ENCODE measurements at regions not wholly inside any gene's neighbourhood (a gene's known extent, or its start where the extent isn't known, plus 50 kb on each side); places are given as distances from the start of the nearest gene placed in this dataset.

- Histone ChIP-seq H3K4me3 (ENCODE audit: insufficient read depth, low read depth, low read length) (no peak overlapping the region), H3K9me3 (ENCODE audit: control insufficient read depth, low read length) (no peaks in the 10 kb centered on the region), H3K27me3 (ENCODE audit: control insufficient read depth, insufficient read depth, low read length, poor library complexity, severe bottlenecking) (no peaks in the 10 kb centered on the region), H3K36me3 (ENCODE audit: control insufficient read depth, insufficient read depth, low read length) (no peaks in the 10 kb centered on the region), H3K4me1 (ENCODE audit: control insufficient read depth, insufficient read depth, low read length) (no peaks in the 10 kb centered on the region), H3K27ac (ENCODE audit: insufficient read depth, low read depth, low read length, poor library complexity, severe bottlenecking) (no peak overlapping the region)
- 92 to 100% methylated on average over 1 of the region's 2 CpGs for WGBS, 2 experiments
Observed at GRCh38 chr6:104585646-104586045, 274.1 kb downstream of the HACE1 start.

- no peak overlapping the region for H3K4me3 ChIP-seq (ENCODE audit: insufficient read depth, low read depth, low read length)
- no peaks in the 10 kb centered on the region for H3K36me3 ChIP-seq (ENCODE audit: control insufficient read depth, insufficient read depth, low read length)
- no peaks in the 10 kb centered on the region for H3K9me3 ChIP-seq (ENCODE audit: control insufficient read depth, low read length)
- no peaks in the 10 kb centered on the region for H3K4me1 ChIP-seq (ENCODE audit: control insufficient read depth, insufficient read depth, low read length)
- no peak overlapping the region for H3K27ac ChIP-seq (ENCODE audit: insufficient read depth, low read depth, low read length, poor library complexity, severe bottlenecking)
- no peaks in the 10 kb centered on the region for H3K27me3 ChIP-seq (ENCODE audit: control insufficient read depth, insufficient read depth, low read length, poor library complexity, severe bottlenecking)
Observed at GRCh38 chr6:104580452-104580851, 279.3 kb downstream of the HACE1 start.

DNA sequence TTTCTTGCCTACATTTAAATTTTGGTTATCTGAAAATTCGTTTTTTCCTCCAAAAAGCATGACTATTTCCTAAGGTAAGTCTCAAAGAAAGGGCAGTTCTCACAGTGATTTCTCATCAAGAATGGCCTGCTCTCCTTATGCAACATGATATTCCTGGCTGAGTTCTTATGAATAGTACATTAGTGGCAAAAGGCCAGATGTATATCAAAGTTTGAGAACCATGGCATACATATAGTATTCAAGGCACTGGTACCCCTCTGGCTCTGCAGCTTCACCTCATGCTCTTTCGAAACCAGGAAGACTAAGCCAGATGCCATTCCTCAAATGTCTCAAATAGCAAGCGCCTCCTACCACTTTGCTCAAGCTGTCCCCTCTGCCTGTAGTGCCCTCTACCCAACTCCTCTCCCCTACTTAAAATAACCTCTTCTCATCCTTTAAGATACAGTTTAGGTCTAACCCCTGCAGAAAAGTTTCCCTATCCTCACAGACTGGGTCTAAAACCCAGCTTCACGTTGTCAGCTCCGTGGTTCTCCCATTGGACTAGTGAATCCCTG lies 280.3 kb downstream of the HACE1 start:
- WGBS, 2 experiments = 88 to 91% methylated on average over 5 of the region's 5 CpGs
- Histone ChIP-seq H3K36me3 (ENCODE audit: control insufficient read depth, insufficient read depth, low read length) (no peaks in the 10 kb centered on the region), H3K4me1 (ENCODE audit: control insufficient read depth, insufficient read depth, low read length) (no peaks in the 10 kb centered on the region), H3K9me3 (ENCODE audit: control insufficient read depth, low read length) (no peaks in the 10 kb centered on the region), H3K27me3 (ENCODE audit: control insufficient read depth, insufficient read depth, low read length, poor library complexity, severe bottlenecking) (no peaks in the 10 kb centered on the region), H3K4me3 (ENCODE audit: insufficient read depth, low read depth, low read length) (no peak overlapping the region), H3K27ac (ENCODE audit: insufficient read depth, low read depth, low read length, poor library complexity, severe bottlenecking) (no peak overlapping the region)

GRCh38 chr6:104575536-104575935 lies 284.2 kb downstream of the HACE1 start:
- no peaks in the 10 kb centered on the region for H3K27me3 ChIP-seq (ENCODE audit: control insufficient read depth, insufficient read depth, low read length, poor library complexity, severe bottlenecking)
- H3K9me3 ChIP-seq (ENCODE audit: control insufficient read depth, low read length) = no peaks in the 10 kb centered on the region
- H3K4me3 ChIP-seq (ENCODE audit: insufficient read depth, low read depth, low read length) = no peak overlapping the region
- no peaks in the 10 kb centered on the region for H3K36me3 ChIP-seq (ENCODE audit: control insufficient read depth, insufficient read depth, low read length)
- no peak overlapping the region for H3K27ac ChIP-seq (ENCODE audit: insufficient read depth, low read depth, low read length, poor library complexity, severe bottlenecking)
- no peaks in the 10 kb centered on the region for H3K4me1 ChIP-seq (ENCODE audit: control insufficient read depth, insufficient read depth, low read length)

DNA sequence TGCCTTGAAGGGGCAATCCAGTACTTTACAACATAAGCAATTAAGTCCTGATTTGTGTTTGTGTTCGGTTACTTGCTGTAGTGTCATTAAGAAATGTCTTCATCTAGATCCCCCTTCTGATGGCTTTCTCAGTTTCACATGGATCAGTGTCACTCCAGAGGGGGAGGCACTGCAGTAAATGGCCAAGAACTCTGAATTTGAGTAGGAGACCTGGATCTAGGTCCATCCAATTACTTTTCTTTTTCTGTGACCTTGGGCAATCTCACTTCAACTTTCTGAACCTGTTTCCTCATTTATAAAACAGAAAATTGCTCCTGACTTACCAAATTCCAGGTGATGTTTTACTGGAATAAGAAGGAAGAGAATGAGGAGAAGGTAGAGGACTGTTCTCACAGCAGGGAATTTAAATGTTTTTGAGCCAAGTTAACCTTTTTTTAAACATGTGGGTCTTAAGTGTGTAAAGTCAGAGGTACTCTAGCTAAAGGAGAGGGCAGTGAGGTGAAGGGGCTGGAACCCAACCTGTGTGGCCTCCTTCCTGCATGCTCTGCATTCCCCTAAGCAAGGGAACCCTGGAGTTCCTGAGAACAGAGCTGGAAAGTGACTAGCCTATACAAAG lies 285.5 kb downstream of the HACE1 start:
- no peaks in the 10 kb centered on the region for H3K27me3 ChIP-seq (ENCODE audit: control insufficient read depth, insufficient read depth, low read length, poor library complexity, severe bottlenecking)
- H3K4me3 ChIP-seq (ENCODE audit: insufficient read depth, low read depth, low read length) = no peak overlapping the region
- no peak overlapping the region for H3K27ac ChIP-seq (ENCODE audit: insufficient read depth, low read depth, low read length, poor library complexity, severe bottlenecking)
- 95% methylated on average over 1 of the region's 1 CpG; no CpG with 5 or more reads in 1 of the 2 experiments for WGBS, 2 experiments
- no peaks in the 10 kb centered on the region for H3K9me3 ChIP-seq (ENCODE audit: control insufficient read depth, low read length)
- no peaks in the 10 kb centered on the region for H3K36me3 ChIP-seq (ENCODE audit: control insufficient read depth, insufficient read depth, low read length)
- H3K4me1 ChIP-seq (ENCODE audit: control insufficient read depth, insufficient read depth, low read length) = no peaks in the 10 kb centered on the region

DNA sequence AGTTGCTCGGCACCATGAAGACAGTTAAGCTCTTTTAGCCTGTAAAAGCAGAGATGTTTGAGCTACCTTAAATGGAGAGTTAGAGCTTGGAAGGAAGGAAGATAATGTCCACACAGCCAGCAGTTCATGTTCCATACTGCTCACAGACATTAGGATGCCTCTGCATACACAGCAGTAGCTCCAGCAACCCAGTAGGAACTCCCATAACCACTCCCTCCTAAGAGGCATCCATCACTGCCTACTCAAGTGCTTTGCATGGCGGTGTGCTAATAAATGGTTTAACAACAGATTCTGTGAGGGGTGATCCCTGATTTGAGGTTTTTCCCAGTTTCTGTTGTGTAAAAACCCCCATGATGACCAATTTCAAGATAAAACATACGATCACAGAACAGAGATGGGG lies 286.4 kb downstream of the HACE1 start:
- no peaks in the 10 kb centered on the region for H3K27me3 ChIP-seq (ENCODE audit: control insufficient read depth, insufficient read depth, low read length, poor library complexity, severe bottlenecking)
- H3K9me3 ChIP-seq (ENCODE audit: control insufficient read depth, low read length) = no peaks in the 10 kb centered on the region
- H3K27ac ChIP-seq (ENCODE audit: insufficient read depth, low read depth, low read length, poor library complexity, severe bottlenecking) = no peak overlapping the region
- H3K4me3 ChIP-seq (ENCODE audit: insufficient read depth, low read depth, low read length) = no peak overlapping the region
- H3K36me3 ChIP-seq (ENCODE audit: control insufficient read depth, insufficient read depth, low read length) = no peaks in the 10 kb centered on the region
- 93 to 100% methylated on average over 3 of the region's 3 CpGs for WGBS, 2 experiments
- H3K4me1 ChIP-seq (ENCODE audit: control insufficient read depth, insufficient read depth, low read length) = no peaks in the 10 kb centered on the region

- H3K36me3 ChIP-seq (ENCODE audit: control insufficient read depth, insufficient read depth, low read length) = no peaks in the 10 kb centered on the region
- no peak overlapping the region for H3K4me3 ChIP-seq (ENCODE audit: insufficient read depth, low read depth, low read length)
- H3K4me1 ChIP-seq (ENCODE audit: control insufficient read depth, insufficient read depth, low read length) = no peaks in the 10 kb centered on the region
- H3K27ac ChIP-seq (ENCODE audit: insufficient read depth, low read depth, low read length, poor library complexity, severe bottlenecking) = no peak overlapping the region
- 75 to 94% methylated on average over 3 to 4 of the region's 4 CpGs for WGBS, 2 experiments
- no peaks in the 10 kb centered on the region for H3K27me3 ChIP-seq (ENCODE audit: control insufficient read depth, insufficient read depth, low read length, poor library complexity, severe bottlenecking)
- no peaks in the 10 kb centered on the region for H3K9me3 ChIP-seq (ENCODE audit: control insufficient read depth, low read length)
Observed at GRCh38 chr6:104572901-104573300, 286.8 kb downstream of the HACE1 start.

GRCh38 chr6:104566411-104566810 lies 293.3 kb downstream of the HACE1 start:
- 93 to 94% methylated on average over 3 of the region's 3 CpGs for WGBS, 2 experiments
- no peaks in the 10 kb centered on the region for H3K4me1 ChIP-seq (ENCODE audit: control insufficient read depth, insufficient read depth, low read length)
- no peaks in the 10 kb centered on the region for H3K27me3 ChIP-seq (ENCODE audit: control insufficient read depth, insufficient read depth, low read length, poor library complexity, severe bottlenecking)

GRCh38 chr6:104563306-104563705 lies 296.4 kb downstream of the HACE1 start:
- 95 to 97% methylated on average over 2 to 3 of the region's 3 CpGs for WGBS, 2 experiments

More at GRCh38 chr6:104566411-104566810, 293.3 kb downstream of the HACE1 start:
- no peak overlapping the region for H3K27ac ChIP-seq (ENCODE audit: insufficient read depth, low read depth, low read length, poor library complexity, severe bottlenecking)
- H3K36me3 ChIP-seq (ENCODE audit: control insufficient read depth, insufficient read depth, low read length) = no peaks in the 10 kb centered on the region
- no peak overlapping the region for H3K4me3 ChIP-seq (ENCODE audit: insufficient read depth, low read depth, low read length)
- H3K9me3 ChIP-seq (ENCODE audit: control insufficient read depth, low read length) = no peaks in the 10 kb centered on the region

DNA sequence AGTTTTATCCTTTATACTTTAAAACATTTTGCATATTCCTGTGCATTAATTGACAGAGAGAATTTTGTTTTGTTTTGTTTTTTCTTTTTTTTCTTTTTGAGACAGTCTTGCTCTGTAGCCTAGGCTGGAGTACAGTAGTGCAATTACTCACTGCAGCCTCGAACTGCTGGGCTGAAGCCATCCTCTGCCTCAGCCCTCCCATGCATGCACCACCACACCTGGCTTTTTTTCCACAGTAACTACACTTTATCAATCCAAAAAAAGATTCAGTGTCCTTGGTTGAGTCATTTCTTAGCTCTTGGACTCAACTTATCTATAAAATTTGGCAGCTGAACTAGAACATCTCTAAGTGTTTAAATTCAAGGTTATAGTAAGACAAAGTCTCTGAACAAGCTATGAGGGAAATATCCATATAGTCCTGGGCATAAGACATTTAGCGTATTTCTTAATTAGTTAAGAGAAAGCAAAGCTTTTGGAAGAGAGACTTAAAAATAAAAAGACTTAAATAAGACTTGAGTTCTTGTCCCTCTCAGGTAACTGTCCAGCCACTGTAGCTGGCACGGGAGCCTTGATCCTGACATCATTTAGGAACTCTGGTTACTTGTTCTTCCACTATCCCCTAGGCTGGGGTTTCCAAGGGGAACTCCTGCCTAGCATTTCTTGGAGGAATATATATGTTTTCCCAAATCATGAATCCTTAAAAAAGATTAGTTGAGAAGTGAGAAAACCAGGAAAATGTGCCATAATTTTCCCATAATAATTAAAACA lies 300.1 kb downstream of the HACE1 start:
- Histone ChIP-seq H3K4me3 (ENCODE audit: insufficient read depth, low read depth, low read length) (no peak overlapping the region), H3K27me3 (ENCODE audit: control insufficient read depth, insufficient read depth, low read length, poor library complexity, severe bottlenecking) (no peaks in the 10 kb centered on the region), H3K4me1 (ENCODE audit: control insufficient read depth, insufficient read depth, low read length) (no peaks in the 10 kb centered on the region), H3K9me3 (ENCODE audit: control insufficient read depth, low read length) (no peaks in the 10 kb centered on the region), H3K36me3 (ENCODE audit: control insufficient read depth, insufficient read depth, low read length) (no peaks in the 10 kb centered on the region), H3K27ac (ENCODE audit: insufficient read depth, low read depth, low read length, poor library complexity, severe bottlenecking) (no peak overlapping the region)
- 92 to 94% methylated on average over 3 of the region's 3 CpGs for WGBS, 2 experiments

More at GRCh38 chr6:104563306-104563705, 296.4 kb downstream of the HACE1 start:
- no peaks in the 10 kb centered on the region for H3K27me3 ChIP-seq (ENCODE audit: control insufficient read depth, insufficient read depth, low read length, poor library complexity, severe bottlenecking)
- H3K9me3 ChIP-seq (ENCODE audit: control insufficient read depth, low read length) = no peaks in the 10 kb centered on the region
- H3K4me3 ChIP-seq (ENCODE audit: insufficient read depth, low read depth, low read length) = no peak overlapping the region
- no peaks in the 10 kb centered on the region for H3K4me1 ChIP-seq (ENCODE audit: control insufficient read depth, insufficient read depth, low read length)
- no peaks in the 10 kb centered on the region for H3K36me3 ChIP-seq (ENCODE audit: control insufficient read depth, insufficient read depth, low read length)
- H3K27ac ChIP-seq (ENCODE audit: insufficient read depth, low read depth, low read length, poor library complexity, severe bottlenecking) = no peak overlapping the region
